ENCODE measurements at regions not wholly inside any gene's neighbourhood (a gene's known extent, or its start where the extent isn't known, plus 50 kb on each side); places are given as distances from the start of the nearest gene placed in this dataset.

GRCh38 chr12:11568762-11569478 lies 80.6 kb upstream of the ETV6 start:
- DNase-seq, result no peak

- DNase-seq, result no peak
Observed at GRCh38 chr12:11569716-11570115, 79.8 kb upstream of the ETV6 start.

GRCh38 chr12:11573880-11574279 lies 75.6 kb upstream of the ETV6 start:
- DNase-seq, result no peak

GRCh38 chr12:11576104-11576503 lies 73.4 kb upstream of the ETV6 start:
- no peak for DNase-seq

GRCh38 chr12:11577658-11578260 lies 71.7 kb upstream of the ETV6 start:
- no peak for DNase-seq

GRCh38 chr12:11578461-11578993 lies 70.9 kb upstream of the ETV6 start:
- no peak for DNase-seq

GRCh38 chr12:11580125-11580751 lies 69.2 kb upstream of the ETV6 start:
- no peak for DNase-seq

GRCh38 chr12:11581179-11581755 lies 68.2 kb upstream of the ETV6 start:
- DNase-seq, result peak; percentile 66

- no peak for DNase-seq
Observed at GRCh38 chr12:11584221-11584855, 65.1 kb upstream of the ETV6 start.

- no peak for DNase-seq
Observed at GRCh38 chr12:11592484-11592883, 57.0 kb upstream of the ETV6 start.

- DNase-seq, result no peak
Observed at GRCh38 chr12:11593013-11593412, 56.5 kb upstream of the ETV6 start.

- no peak for DNase-seq
Observed at GRCh38 chr12:11595080-11595479, 54.4 kb upstream of the ETV6 start.

GRCh38 chr12:11596141-11596540 lies 53.3 kb upstream of the ETV6 start:
- DNase-seq, result no peak

GRCh38 chr12:11598900-11599299 lies 50.6 kb upstream of the ETV6 start:
- no peak for DNase-seq

Measured in activated CD8-positive, alpha-beta memory T cell treated with anti-CD3 and anti-CD28 coated beads, Interleukin-2, amount 50 U/mL, for 4 hours (primary cell).